ENCODE measurements at regions not wholly inside any gene's neighbourhood (a gene's known extent, or its start where the extent isn't known, plus 50 kb on each side); places are given as distances from the start of the nearest gene placed in this dataset.

DNA sequence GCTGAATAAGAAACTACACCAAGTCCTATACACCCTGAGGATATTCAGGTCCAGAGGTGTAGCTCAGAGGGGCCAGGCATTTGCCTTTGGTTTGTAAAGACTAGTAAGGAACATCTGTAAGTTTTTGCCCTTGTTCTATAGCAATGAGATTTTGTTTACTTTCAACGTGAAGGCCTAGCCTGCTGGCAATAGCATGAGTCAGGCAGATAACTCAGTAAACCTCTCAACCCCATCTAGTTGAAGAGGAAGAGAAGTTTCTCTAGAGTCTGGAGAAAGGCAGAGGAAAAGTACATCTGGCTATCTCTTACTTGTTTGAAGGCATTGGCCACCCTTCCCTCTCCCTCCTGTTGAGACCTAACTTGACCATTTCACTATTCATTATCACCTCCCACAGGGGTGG, 70.3 kb upstream of the ZNF521 start:
- TF ChIP-seq, protein P1, sequence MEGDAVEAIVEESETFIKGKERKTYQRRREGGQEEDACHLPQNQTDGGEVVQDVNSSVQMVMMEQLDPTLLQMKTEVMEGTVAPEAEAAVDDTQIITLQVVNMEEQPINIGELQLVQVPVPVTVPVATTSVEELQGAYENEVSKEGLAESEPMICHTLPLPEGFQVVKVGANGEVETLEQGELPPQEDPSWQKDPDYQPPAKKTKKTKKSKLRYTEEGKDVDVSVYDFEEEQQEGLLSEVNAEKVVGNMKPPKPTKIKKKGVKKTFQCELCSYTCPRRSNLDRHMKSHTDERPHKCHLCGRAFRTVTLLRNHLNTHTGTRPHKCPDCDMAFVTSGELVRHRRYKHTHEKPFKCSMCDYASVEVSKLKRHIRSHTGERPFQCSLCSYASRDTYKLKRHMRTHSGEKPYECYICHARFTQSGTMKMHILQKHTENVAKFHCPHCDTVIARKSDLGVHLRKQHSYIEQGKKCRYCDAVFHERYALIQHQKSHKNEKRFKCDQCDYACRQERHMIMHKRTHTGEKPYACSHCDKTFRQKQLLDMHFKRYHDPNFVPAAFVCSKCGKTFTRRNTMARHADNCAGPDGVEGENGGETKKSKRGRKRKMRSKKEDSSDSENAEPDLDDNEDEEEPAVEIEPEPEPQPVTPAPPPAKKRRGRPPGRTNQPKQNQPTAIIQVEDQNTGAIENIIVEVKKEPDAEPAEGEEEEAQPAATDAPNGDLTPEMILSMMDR (IDR thresholded peaks at IDR 0.05): no peak
- no peak for TF ChIP-seq POLR2A (IDR thresholded peaks at IDR 0.05)

Measured in uterus (tissue), 2 donors.